Ovary (tissue), 7 donors: ENCODE measurements at regions not wholly inside any gene's neighbourhood (a gene's known extent, or its start where the extent isn't known, plus 50 kb on each side); places are given as distances from the start of the nearest gene placed in this dataset.

ENCODE experiments used
- DNase-seq, 5 donors: peaks; one replicate each; pipeline ENCODE4 v3.0.0-alpha.2; 2019 to 2020
- H3K27ac ChIP-seq, 2 donors: fragments of 200-600 bp; one replicate each; pipeline versions ENCODE4 v1.5.1 to v1.8.0; 2019 to 2022
- H3K27me3 ChIP-seq: fragments of 200-600 bp; one replicate; pipeline ENCODE4 v1.8.0; 2022
- H3K36me3 ChIP-seq: fragments of 200-600 bp; sonication (generic); one replicate; pipeline ENCODE4 v1.5.1; 2019
- H3K4me1 ChIP-seq: one replicate; pipeline ENCODE4 v1.8.1; 2013; ENCODE audit warnings: mild to moderate bottlenecking, moderate library complexity; ENCODE audit not compliant: insufficient read depth
- H3K4me3 ChIP-seq: fragments of 200-600 bp; sonication (generic); one replicate; pipeline ENCODE4 v1.5.1; 2017
- H3K9me3 ChIP-seq, 2 donors: fragments of 200-600 bp in 1 of 2; sonication (generic) in 1 of 2; one replicate each; pipeline versions ENCODE4 v1.5.1 to v1.8.1; 2013 to 2019; ENCODE audit warnings: mild to moderate bottlenecking in 1 of 2, moderate library complexity in 1 of 2
- EP300 ChIP-seq: sonication (generic); formaldehyde crosslinking; IDR thresholded peaks from one replicate; pipeline ENCODE4 v1.6.1; 2017; ENCODE audit warnings: antibody characterized with exemption
- POLR2A ChIP-seq: fragments of 450-650 bp; IDR thresholded peaks from one replicate; pipeline ENCODE4 v1.6.1; 2017; ENCODE audit warnings: antibody characterized with exemption, mild to moderate bottlenecking, moderate library complexity
- WGBS, 3 donors: extraction: QIAGEN DNeasy Blood & Tissue Kit in 1 of 3; methylation state at CpG; one replicate each; pipeline versions ENCODE4 v1.1.5 to v1.1.7; 2013 to 2017; 5-methylcytosine and 5-hydroxymethylcytosine counted together
- intact Hi-C, 4 donors: fragments of 100-400 bp; cut with DNase I; formaldehyde crosslinking; loops; one replicate each; pipeline versions ENCODE4 v1.11.0 to v1.15.1; 2022 to 2023
- TF ChIP-seq, protein P1 (sequence below), 3 donors: fragments of 450-650 bp in 2 of 3; fragments of 200-600 bp in 1 of 3; IDR thresholded peaks; one replicate each; pipeline versions ENCODE4 v1.5.1 to v1.8.0; 2016 to 2022; ENCODE audit warnings: antibody characterized with exemption in 3 of 3, mild to moderate bottlenecking in 1 of 3
- donor health status: DM: no; HTN: no; CAD: no; lungs with moderate emphysema.
- donor health status: DM: no; HTN: no; CAD: no.
- donor health status: Bipolar disorder and iron deficiency.
- donor health status: DM: no; HTN: no; CAD: no.
- donor health status: DM: yes; HTN: yes; CAD: no.

DNA sequence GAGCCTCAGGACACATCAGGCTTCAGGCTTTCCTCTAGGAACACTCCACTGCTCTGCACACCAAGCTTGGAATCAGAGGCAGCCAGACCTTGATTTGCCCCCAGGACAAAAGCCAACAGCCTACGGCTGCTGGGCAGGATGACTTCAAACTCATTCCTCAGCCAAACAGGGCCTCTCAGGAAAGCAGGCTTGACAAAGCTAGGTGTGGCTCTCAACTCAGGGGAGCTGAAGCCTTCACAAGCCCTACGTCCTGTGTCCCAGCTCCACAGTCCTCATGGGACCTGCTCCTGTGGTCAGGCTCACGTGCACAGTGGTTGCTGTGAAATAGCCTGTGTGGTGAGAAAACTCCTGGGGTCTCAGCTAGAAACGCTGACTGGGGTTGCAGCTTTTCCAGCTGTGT, 398.9 kb upstream of the ZNF507 start:
- 50 to 64% (median 64%) methylated on average over 4 of the region's 4 CpGs for whole genome bisulfite sequencing, 3 donors
- TF ChIP-seq POLR2A (no peak), EP300 (no peak)
- TF ChIP-seq, protein P1, sequence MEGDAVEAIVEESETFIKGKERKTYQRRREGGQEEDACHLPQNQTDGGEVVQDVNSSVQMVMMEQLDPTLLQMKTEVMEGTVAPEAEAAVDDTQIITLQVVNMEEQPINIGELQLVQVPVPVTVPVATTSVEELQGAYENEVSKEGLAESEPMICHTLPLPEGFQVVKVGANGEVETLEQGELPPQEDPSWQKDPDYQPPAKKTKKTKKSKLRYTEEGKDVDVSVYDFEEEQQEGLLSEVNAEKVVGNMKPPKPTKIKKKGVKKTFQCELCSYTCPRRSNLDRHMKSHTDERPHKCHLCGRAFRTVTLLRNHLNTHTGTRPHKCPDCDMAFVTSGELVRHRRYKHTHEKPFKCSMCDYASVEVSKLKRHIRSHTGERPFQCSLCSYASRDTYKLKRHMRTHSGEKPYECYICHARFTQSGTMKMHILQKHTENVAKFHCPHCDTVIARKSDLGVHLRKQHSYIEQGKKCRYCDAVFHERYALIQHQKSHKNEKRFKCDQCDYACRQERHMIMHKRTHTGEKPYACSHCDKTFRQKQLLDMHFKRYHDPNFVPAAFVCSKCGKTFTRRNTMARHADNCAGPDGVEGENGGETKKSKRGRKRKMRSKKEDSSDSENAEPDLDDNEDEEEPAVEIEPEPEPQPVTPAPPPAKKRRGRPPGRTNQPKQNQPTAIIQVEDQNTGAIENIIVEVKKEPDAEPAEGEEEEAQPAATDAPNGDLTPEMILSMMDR (IDR thresholded peaks at IDR 0.05), result no peak
- Histone ChIP-seq H3K27ac (no peak overlapping the region), H3K4me1 (peaks cover 4% of the 10 kb centered on the region), H3K4me3 (no peak overlapping the region), H3K9me3 (no peaks in the 10 kb centered on the region), H3K27me3 (no peaks in the 10 kb centered on the region), H3K36me3 (no peaks in the 10 kb centered on the region)
- no peak for DNase-seq
- intact Hi-C loops, result no loop called here

DNA sequence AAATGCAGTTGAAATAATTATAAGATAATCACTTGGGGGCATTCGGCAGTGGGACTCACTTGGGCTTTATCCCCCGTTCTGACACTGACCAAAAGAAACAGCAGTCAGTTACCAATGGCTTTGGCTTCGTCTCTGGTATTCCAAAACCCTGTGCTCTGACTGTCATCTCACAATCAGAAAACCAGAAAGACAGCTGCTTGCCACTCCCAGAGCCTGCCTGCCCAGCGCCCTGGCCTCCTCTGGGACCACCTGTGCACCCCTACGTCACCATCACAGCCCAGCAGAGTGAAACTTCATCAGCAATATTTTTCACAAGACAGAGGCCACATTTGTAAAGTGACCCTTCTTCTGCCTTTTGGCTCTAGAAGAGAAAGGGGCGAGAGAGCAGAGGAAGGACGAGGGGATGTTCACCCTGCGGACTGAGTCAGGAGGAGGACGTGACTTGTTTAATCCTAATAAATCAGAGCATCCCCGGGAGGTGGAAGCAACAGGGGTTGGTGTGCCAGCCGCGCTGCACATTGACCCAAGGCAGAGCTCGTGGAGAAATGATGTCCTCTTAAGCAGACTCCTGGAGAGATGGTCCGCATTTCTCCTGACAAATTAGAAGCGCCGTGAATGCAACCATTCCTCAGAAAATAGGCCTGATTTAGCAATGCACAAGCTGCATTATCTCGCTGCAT, 397.8 kb upstream of the ZNF507 start:
- no peak overlapping the region for H3K27ac ChIP-seq
- no peaks in the 10 kb centered on the region for H3K27me3 ChIP-seq
- H3K9me3 ChIP-seq, result no peaks in the 10 kb centered on the region
- no peaks in the 10 kb centered on the region for H3K36me3 ChIP-seq
- no peak for DNase-seq
- H3K4me1 ChIP-seq, result peaks cover 4% of the 10 kb centered on the region
- no peak overlapping the region for H3K4me3 ChIP-seq
- 92 to 94% (median 93%) methylated on average over 17 of the region's 17 CpGs for WGBS, 3 donors
- TF ChIP-seq POLR2A (no peak), EP300 (no peak)
- TF ChIP-seq, protein P1 (IDR thresholded peaks at IDR 0.05), result no peak
- intact Hi-C loops, result no loop called here

GRCh38 chr19:31952693-31953092, 392.7 kb upstream of the ZNF507 start:
- Histone ChIP-seq H3K36me3 (no peaks in the 10 kb centered on the region), H3K4me3 (no peak overlapping the region), H3K27me3 (no peaks in the 10 kb centered on the region), H3K27ac (no peak overlapping the region), H3K4me1 (peaks cover 4% of the 10 kb centered on the region), H3K9me3 (no peaks in the 10 kb centered on the region)
- DNase-seq, result no peak
- 54 to 58% (median 55%) methylated on average over 1 of the region's 1 CpG for WGBS, 3 donors
- TF ChIP-seq POLR2A, result no peak
- TF ChIP-seq EP300, result no peak
- TF ChIP-seq, protein P1 (IDR thresholded peaks at IDR 0.05), result no peak
- intact Hi-C loops, result no loop called here

GRCh38 chr19:31955061-31955460, 390.3 kb upstream of the ZNF507 start:
- H3K27me3 ChIP-seq, result no peaks in the 10 kb centered on the region
- H3K4me3 ChIP-seq, result no peak overlapping the region
- intact Hi-C loops, result no loop called here
- H3K36me3 ChIP-seq, result no peaks in the 10 kb centered on the region
- no peak for DNase-seq
- TF ChIP-seq EP300 (no peak), POLR2A (no peak)
- TF ChIP-seq, protein P1 (IDR thresholded peaks at IDR 0.05), result no peak
- H3K27ac ChIP-seq, result no peak overlapping the region
- 93 to 98% (median 97%) methylated on average over 3 of the region's 3 CpGs for WGBS, 3 donors
- H3K9me3 ChIP-seq, result no peaks in the 10 kb centered on the region
- H3K4me1 ChIP-seq, result peaks cover 6% of the 10 kb centered on the region
